ENCODE measurements at regions not wholly inside any gene's neighbourhood (a gene's known extent, or its start where the extent isn't known, plus 50 kb on each side); places are given as distances from the start of the nearest gene placed in this dataset.

- H3K27ac ChIP-seq = no peak overlapping the region
- TF ChIP-seq, protein P1, sequence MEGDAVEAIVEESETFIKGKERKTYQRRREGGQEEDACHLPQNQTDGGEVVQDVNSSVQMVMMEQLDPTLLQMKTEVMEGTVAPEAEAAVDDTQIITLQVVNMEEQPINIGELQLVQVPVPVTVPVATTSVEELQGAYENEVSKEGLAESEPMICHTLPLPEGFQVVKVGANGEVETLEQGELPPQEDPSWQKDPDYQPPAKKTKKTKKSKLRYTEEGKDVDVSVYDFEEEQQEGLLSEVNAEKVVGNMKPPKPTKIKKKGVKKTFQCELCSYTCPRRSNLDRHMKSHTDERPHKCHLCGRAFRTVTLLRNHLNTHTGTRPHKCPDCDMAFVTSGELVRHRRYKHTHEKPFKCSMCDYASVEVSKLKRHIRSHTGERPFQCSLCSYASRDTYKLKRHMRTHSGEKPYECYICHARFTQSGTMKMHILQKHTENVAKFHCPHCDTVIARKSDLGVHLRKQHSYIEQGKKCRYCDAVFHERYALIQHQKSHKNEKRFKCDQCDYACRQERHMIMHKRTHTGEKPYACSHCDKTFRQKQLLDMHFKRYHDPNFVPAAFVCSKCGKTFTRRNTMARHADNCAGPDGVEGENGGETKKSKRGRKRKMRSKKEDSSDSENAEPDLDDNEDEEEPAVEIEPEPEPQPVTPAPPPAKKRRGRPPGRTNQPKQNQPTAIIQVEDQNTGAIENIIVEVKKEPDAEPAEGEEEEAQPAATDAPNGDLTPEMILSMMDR (conservative IDR thresholded peaks at IDR 0.05; ENCODE audit: low read depth, low read length) = no peak
- H3K9ac ChIP-seq = no peak overlapping the region
- H2AFZ ChIP-seq (ENCODE audit: low read depth) = no peak overlapping the region
- H3K79me2 ChIP-seq (ENCODE audit: insufficient read depth, low read depth) = no peaks in the 10 kb centered on the region
- H3K4me2 ChIP-seq = no peak overlapping the region
- H3K4me1 ChIP-seq (ENCODE audit: low read depth, poor library complexity, severe bottlenecking) = no peaks in the 10 kb centered on the region
- no peaks in the 10 kb centered on the region for H3K36me3 ChIP-seq (ENCODE audit: insufficient read depth)
- no peaks in the 10 kb centered on the region for H4K20me1 ChIP-seq (ENCODE audit: insufficient read depth)
- no peak overlapping the region for H3K4me3 ChIP-seq (IDR thresholded peaks at IDR 0.05; ENCODE audit: insufficient read depth, low read depth, low read length)
- no peaks in the 10 kb centered on the region for H3K27me3 ChIP-seq (ENCODE audit: insufficient read depth, low read depth)
Observed at GRCh38 chr3:191148131-191148530, 50.9 kb upstream of the OSTN start.

- Histone ChIP-seq H3K4me2 (no peak overlapping the region), H3K27me3 (ENCODE audit: insufficient read depth, low read depth) (no peaks in the 10 kb centered on the region), H3K9ac (no peak overlapping the region), H3K4me3 (IDR thresholded peaks at IDR 0.05; ENCODE audit: insufficient read depth, low read depth, low read length) (no peak overlapping the region), H3K79me2 (ENCODE audit: insufficient read depth, low read depth) (no peaks in the 10 kb centered on the region), H3K36me3 (ENCODE audit: insufficient read depth) (no peaks in the 10 kb centered on the region), H3K4me1 (ENCODE audit: low read depth, poor library complexity, severe bottlenecking) (peaks cover 8% of the 10 kb centered on the region), H3K27ac (no peak overlapping the region), H2AFZ (ENCODE audit: low read depth) (no peak overlapping the region), H4K20me1 (ENCODE audit: insufficient read depth) (no peaks in the 10 kb centered on the region)
- TF ChIP-seq, protein P1 (conservative IDR thresholded peaks at IDR 0.05; ENCODE audit: low read depth, low read length) = no peak
Observed at GRCh38 chr3:191143224-191143623, 55.8 kb upstream of the OSTN start.

GRCh38 chr3:191141728-191142127 lies 57.3 kb upstream of the OSTN start:
- no peak overlapping the region for H2AFZ ChIP-seq (ENCODE audit: low read depth)
- TF ChIP-seq, protein P1 (conservative IDR thresholded peaks at IDR 0.05; ENCODE audit: low read depth, low read length) = no peak
- no peaks in the 10 kb centered on the region for H3K79me2 ChIP-seq (ENCODE audit: insufficient read depth, low read depth)
- H3K27me3 ChIP-seq (ENCODE audit: insufficient read depth, low read depth) = no peaks in the 10 kb centered on the region
- peaks cover 8% of the 10 kb centered on the region for H3K4me1 ChIP-seq (ENCODE audit: low read depth, poor library complexity, severe bottlenecking)
- H3K36me3 ChIP-seq (ENCODE audit: insufficient read depth) = no peaks in the 10 kb centered on the region
- no peak overlapping the region for H3K4me2 ChIP-seq
- no peak overlapping the region for H3K27ac ChIP-seq
- no peak overlapping the region for H3K9ac ChIP-seq
- no peaks in the 10 kb centered on the region for H4K20me1 ChIP-seq (ENCODE audit: insufficient read depth)
- H3K4me3 ChIP-seq (IDR thresholded peaks at IDR 0.05; ENCODE audit: insufficient read depth, low read depth, low read length) = no peak overlapping the region

GRCh38 chr3:191139736-191140135 lies 59.3 kb upstream of the OSTN start:
- Histone ChIP-seq H3K27me3 (ENCODE audit: insufficient read depth, low read depth) (no peaks in the 10 kb centered on the region), H3K4me3 (IDR thresholded peaks at IDR 0.05; ENCODE audit: insufficient read depth, low read depth, low read length) (no peak overlapping the region), H3K9ac (no peak overlapping the region), H3K27ac (no peak overlapping the region), H4K20me1 (ENCODE audit: insufficient read depth) (no peaks in the 10 kb centered on the region), H2AFZ (ENCODE audit: low read depth) (no peak overlapping the region), H3K4me1 (ENCODE audit: low read depth, poor library complexity, severe bottlenecking) (peaks cover 8% of the 10 kb centered on the region), H3K79me2 (ENCODE audit: insufficient read depth, low read depth) (no peaks in the 10 kb centered on the region), H3K36me3 (ENCODE audit: insufficient read depth) (no peaks in the 10 kb centered on the region), H3K4me2 (no peak overlapping the region)
- TF ChIP-seq, protein P1 (conservative IDR thresholded peaks at IDR 0.05; ENCODE audit: low read depth, low read length) = no peak
